ENCODE measurements at regions not wholly inside any gene's neighbourhood (a gene's known extent, or its start where the extent isn't known, plus 50 kb on each side); places are given as distances from the start of the nearest gene placed in this dataset.

GRCh38 chr16:8087146-8087545, 503.2 kb downstream of the TMEM114 start:
- no peaks in the 10 kb centered on the region for H3K27me3 ChIP-seq
- H3K9me3 ChIP-seq, result no peaks in the 10 kb centered on the region
- DNase-seq, result no peak
- H3K4me1 ChIP-seq, result no peaks in the 10 kb centered on the region
- no peak for TF ChIP-seq CTCF (IDR thresholded peaks at IDR 0.05; ENCODE audit: low read depth, low read length)
- no peak overlapping the region for H3K4me3 ChIP-seq (ENCODE audit: low read depth, low read length)
- no peaks in the 10 kb centered on the region for H3K36me3 ChIP-seq

GRCh38 chr16:8084882-8085281, 505.4 kb downstream of the TMEM114 start:
- H3K36me3 ChIP-seq, result no peaks in the 10 kb centered on the region
- no peaks in the 10 kb centered on the region for H3K27me3 ChIP-seq
- no peak overlapping the region for H3K4me3 ChIP-seq (ENCODE audit: low read depth, low read length)
- no peak for TF ChIP-seq CTCF (IDR thresholded peaks at IDR 0.05; ENCODE audit: low read depth, low read length)
- H3K4me1 ChIP-seq, result no peaks in the 10 kb centered on the region
- no peaks in the 10 kb centered on the region for H3K9me3 ChIP-seq
- DNase-seq, result no peak

GRCh38 chr16:8084302-8084701, 506.0 kb downstream of the TMEM114 start:
- no peak for TF ChIP-seq CTCF (IDR thresholded peaks at IDR 0.05; ENCODE audit: low read depth, low read length)

GRCh38 chr16:8083560-8083959, 506.8 kb downstream of the TMEM114 start:
- H3K27me3 ChIP-seq, result no peaks in the 10 kb centered on the region
- H3K4me1 ChIP-seq, result no peaks in the 10 kb centered on the region
- TF ChIP-seq CTCF (IDR thresholded peaks at IDR 0.05; ENCODE audit: low read depth, low read length), result no peak
- H3K36me3 ChIP-seq, result no peaks in the 10 kb centered on the region
- H3K9me3 ChIP-seq, result no peaks in the 10 kb centered on the region
- H3K4me3 ChIP-seq (ENCODE audit: low read depth, low read length), result no peak overlapping the region
- DNase-seq, result no peak

More at GRCh38 chr16:8084302-8084701, 506.0 kb downstream of the TMEM114 start:
- H3K9me3 ChIP-seq, result no peaks in the 10 kb centered on the region
- H3K27me3 ChIP-seq, result no peaks in the 10 kb centered on the region
- H3K4me1 ChIP-seq, result no peaks in the 10 kb centered on the region
- no peaks in the 10 kb centered on the region for H3K36me3 ChIP-seq
- H3K4me3 ChIP-seq (ENCODE audit: low read depth, low read length), result no peak overlapping the region
- DNase-seq, result no peak

- DNase-seq, result no peak
- H3K4me1 ChIP-seq, result no peaks in the 10 kb centered on the region
These were observed 509.5 kb downstream of the TMEM114 start for GRCh38 chr16:8080817-8081216.

GRCh38 chr16:8075271-8075670, 515.0 kb downstream of the TMEM114 start:
- no peak overlapping the region for H3K4me3 ChIP-seq (ENCODE audit: low read depth, low read length)

More at GRCh38 chr16:8080817-8081216, 509.5 kb downstream of the TMEM114 start:
- no peak for TF ChIP-seq CTCF (IDR thresholded peaks at IDR 0.05; ENCODE audit: low read depth, low read length)
- no peaks in the 10 kb centered on the region for H3K27me3 ChIP-seq
- H3K36me3 ChIP-seq, result no peaks in the 10 kb centered on the region
- no peaks in the 10 kb centered on the region for H3K9me3 ChIP-seq
- H3K4me3 ChIP-seq (ENCODE audit: low read depth, low read length), result no peak overlapping the region

More at GRCh38 chr16:8075271-8075670, 515.0 kb downstream of the TMEM114 start:
- TF ChIP-seq CTCF (IDR thresholded peaks at IDR 0.05; ENCODE audit: low read depth, low read length), result no peak
- H3K9me3 ChIP-seq, result no peaks in the 10 kb centered on the region
- no peaks in the 10 kb centered on the region for H3K27me3 ChIP-seq
- no peak for DNase-seq
- no peaks in the 10 kb centered on the region for H3K4me1 ChIP-seq
- H3K36me3 ChIP-seq, result no peaks in the 10 kb centered on the region

Data from BE2C (cell line).